GM19238 (cell line): ENCODE measurements at regions not wholly inside any gene's neighbourhood (a gene's known extent, or its start where the extent isn't known, plus 50 kb on each side); places are given as distances from the start of the nearest gene placed in this dataset.

Experiments used
- DNase-seq: peaks from one replicate; pipeline ENCODE4 v3.0.0; 2011; ENCODE audit warnings: low spot score; ENCODE audit not compliant: insufficient read length

DNA sequence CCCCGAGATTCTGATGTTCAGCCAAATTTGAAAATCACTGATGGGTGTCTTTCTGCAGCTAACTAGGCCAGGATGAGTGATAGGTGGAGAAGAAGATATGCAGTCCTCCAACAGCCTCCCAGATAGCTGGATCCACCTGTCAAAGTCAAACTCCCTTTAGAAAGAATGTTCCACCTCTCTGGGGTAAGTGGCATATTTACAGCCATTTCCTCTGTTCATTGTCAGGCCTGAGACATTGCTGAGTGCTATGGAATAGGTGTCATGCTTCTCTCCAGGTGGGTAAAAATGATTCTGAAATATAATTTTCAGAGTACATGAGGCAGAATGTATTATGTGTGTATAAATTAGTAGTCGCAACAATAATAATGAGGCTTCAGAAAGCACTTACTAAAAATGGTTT lies 316.8 kb downstream of the TTLL7 start:
- no peak for DNase-seq

DNA sequence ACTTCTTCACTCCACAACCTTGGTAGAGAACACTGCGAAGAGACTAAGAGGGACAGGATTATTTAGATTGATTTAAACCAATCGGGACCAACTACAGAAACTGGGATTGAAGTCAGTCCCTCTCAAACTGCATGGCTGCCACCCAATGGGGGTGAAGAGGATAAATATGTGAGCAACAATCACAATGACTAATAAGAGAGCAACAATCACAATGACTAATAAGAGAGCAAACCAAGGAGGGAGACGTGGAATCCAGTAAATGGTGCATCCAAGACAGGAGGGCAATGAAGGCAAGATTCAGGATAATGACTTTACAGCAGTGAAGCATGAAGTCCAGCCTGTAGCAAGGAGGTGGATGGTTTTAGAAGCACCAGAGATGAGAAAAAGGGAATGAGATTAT lies 322.8 kb downstream of the TTLL7 start:
- no peak for DNase-seq

DNA sequence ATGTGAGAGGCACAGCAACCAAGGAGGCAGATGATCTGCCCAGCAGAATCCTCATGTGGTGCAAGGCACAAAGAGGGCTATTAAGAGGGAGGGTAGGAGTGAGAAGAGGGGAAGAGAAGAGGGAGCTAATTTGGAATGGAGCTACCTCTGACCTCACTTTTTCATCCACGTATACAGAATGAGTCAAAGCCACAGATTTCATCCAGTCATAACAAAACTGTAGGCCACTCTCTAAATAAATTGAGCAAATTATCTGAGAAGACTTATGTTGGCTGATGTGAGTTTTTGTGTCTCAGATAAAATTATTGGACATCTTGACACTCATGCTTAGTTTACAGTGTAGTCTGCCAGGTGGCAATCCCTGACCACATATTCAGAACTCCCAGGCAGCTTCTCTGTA lies 325.6 kb downstream of the TTLL7 start:
- DNase-seq, result no peak

DNA sequence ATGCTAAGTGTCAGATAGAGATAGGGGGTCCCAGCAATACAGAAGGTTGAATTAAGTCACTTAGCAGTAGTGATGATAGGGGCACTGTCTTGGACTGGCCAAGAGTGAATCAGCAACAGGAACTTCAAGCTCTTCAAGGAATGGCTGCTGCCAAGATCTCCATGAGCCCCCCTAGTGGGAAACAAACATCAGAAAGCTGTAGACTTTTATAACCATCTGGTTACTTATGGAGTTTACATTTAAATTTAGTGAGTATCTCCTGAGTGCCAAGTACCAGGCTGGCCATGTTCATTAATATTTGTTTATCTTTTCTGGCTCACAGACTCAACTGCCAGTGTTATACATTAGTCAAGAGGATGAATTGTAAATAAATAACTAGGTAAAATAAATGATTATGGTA lies 327.3 kb downstream of the TTLL7 start:
- DNase-seq, result no peak

DNA sequence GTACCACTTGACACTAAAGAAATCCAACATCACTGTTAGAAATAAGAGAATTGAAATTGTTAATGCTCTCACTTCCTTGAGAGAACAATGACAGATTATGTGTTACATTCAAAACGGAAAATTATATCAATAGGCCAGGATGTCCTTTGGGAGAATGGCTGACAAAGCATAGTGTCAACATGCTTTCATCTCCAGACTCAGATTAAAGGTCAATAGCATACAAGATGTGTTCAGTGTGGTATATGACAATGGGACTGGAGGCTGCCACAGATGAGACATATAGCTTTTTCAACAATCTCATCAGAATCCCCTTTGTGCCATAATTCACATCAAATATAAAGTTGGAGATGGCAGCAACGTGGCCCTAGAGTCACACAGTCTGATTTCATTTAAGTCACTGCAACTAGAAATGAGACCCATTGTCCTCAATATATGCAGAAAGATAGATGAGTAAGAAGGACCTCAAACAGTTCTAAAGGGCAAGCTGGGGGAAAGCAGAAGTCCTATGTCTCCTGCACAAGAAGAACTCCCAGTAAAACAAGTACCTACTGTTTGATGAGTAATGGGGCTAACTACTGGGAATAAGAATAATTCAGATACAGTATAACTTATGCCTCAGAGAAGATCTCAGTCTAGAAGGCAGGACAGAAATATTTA lies 327.9 kb downstream of the TTLL7 start:
- DNase-seq, result no peak

DNA sequence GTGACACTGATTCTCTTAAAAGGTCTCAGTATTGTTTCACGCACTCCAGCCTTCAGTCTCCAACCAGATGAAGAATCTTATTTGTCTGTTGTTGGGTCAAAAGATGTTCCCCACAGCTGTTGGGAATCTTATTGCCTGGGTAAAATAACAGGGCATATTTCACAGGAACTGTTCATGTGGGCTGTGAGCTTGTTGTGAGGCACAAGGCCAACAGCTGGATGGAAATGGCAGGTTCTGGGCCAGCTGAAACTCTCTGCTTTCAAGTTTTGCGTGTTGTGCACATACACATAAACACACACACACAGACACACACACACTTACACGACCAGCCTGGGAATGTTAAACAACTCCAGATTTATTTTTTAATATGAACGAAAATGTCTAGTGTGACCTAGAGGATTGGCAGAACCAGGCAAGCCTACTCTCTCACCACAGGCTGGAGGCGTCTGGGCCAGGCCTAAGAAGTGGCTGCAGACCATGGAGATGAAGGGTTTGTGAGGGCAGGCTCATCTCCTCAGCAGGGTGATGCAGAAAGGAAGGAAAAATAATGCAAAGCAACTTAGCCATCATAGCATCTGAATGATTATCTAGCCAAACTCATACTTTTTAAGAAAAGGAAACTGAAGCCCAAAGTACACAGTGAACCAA lies 357.0 kb downstream of the TTLL7 start:
- DNase-seq, result no peak

DNA sequence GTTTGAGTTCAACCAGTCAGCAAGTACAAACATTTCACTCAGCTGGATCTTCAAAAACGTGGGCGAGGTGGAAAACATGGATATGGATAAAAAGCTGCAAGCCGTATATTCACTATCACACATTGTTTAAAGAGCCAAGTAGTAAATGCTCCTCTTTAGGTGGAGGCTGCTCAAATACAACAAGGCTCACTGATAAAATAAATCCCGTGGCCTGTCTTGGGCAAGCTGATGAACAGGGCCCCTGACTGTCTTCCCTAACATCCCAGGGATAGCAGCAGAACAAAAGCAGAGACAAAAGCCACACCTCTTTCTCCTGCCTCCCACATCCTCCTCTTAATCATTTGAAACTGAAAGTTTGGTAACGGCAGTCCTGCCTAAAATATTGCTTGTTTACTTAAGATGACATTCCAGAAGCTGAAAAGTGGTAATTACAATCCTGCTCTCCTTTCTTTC lies 357.7 kb downstream of the TTLL7 start:
- DNase-seq, result no peak

DNA sequence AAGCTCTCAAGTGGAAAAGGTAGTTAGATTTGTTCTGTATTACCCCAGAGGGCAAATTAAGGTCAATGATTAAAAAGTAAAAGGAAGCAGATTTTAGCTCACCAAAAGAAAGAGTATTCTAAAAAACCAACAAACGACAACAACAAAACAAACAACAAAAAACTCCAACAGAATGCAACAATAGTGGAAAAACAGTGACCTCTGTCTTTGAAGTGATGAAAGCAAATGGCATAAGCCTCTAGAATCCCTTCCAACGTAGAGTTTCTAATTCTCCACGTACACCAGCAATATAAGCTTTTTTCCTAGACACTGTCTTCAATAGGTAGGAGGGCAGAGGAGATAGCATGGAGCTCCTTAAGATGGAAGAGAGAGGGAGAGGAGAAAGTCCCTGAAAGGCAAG lies 359.1 kb downstream of the TTLL7 start:
- no peak for DNase-seq

DNA sequence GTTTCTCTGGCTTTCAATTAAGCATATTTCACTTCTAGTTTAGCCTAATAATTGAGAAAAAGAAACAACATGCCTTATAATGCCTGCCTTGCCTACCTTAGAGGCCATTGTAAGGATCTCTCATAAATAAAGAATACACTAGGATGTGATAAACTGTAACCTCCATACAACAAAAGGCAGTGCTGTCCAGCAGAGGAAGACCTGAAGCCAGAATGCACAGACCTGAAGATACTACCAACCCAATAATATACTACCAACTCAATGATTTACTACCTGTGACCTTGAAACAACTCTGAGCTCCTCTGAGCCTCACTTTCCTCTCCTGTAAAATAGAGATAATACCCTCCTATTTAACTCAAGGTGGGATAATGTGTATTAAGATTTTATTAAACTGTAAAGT lies 361.3 kb downstream of the TTLL7 start:
- no peak for DNase-seq

DNA sequence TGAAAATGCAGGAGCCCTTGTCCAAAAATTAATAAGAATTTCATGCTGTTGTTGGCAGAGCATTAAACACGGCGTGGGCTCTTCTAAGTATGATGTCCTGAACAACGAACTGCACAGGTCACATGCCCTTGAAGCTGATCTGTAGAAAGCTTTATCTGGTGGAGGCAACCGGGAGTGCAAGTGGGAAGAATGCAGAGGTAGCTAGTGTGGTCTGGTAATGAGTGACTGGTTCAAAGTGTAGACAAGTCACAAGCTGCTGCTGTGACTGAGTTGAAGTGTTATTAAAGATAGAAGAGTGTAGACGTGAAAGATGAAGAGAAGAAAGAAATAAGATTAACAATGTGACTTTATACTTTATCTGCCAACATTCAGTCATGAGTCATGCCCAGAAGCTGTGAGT lies 361.9 kb downstream of the TTLL7 start:
- no peak for DNase-seq

DNA sequence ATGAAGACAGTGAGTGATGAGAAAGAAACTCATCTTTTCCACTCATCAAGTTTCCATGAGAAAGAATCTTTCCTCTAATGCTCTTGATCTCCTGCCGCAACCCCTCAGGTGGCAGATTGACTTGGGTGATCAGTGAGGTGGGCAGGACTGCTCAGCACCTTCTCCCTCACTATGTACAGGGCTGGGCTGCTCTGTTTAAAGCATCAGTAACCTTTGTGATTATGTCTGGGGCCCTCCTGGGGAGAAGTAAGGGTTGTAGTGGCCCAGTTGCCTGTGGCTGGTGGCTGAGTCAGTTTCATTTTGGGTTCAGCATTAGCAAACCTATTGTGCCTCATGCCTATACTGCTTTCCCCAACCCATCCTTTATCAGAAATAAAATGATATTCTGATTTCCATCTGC lies 366.0 kb downstream of the TTLL7 start:
- no peak for DNase-seq

DNA sequence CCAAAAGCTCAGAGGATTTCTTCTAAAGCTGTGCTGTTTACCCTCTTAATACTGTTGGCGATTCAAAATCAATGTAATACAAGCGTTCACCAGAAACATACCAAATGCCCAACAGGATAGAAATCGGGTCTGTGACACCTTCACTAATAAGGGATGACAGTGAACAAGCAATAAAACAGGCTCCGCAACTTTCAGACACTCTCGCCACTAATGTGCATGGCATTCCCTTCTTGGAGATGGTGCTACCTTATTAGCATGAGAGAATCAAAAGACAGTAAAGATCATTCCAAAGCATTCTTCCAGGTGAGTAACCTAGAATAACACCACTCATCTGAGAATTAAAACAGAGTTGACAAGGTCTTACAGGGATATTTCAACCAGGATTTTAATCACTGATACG lies 367.1 kb downstream of the TTLL7 start:
- no peak for DNase-seq

DNA sequence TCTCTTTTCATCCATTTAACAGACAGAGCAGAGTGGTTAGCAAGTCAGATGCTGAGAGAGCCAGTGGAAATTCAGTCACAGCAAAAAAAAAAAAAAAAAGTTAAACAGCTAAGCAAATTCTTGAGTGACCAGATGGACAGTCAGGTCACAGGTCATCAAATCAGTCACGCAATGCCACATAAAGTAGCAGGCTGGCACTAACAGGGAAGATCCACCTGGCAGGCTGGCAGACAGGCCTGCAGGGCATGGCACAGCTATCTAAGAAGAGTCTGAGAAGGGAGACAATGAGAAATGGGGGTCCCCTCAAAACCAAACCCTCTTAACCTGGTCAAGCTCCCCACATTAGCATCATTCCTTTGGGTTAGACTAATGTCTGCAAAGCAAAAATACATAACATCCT lies 371.9 kb downstream of the TTLL7 start:
- no peak for DNase-seq

DNA sequence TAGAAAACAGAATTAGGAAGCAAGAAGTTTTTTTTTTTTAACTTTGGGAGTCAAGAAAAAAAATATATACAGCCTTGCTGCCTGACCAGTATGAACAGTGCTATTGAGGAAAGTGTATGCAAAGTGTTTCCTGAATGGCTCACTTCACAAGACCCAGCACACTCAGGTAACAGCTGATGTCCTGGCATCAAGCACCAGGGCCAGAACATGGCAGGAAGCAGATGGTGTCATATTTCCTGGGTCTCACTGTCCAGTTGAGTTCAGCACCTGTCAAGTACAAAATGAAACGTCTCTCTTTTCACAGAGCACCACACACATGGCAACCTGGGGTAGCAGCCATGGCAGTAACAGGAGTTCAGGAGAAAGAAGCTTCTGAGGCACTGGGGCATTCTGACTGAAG lies 372.3 kb downstream of the TTLL7 start:
- DNase-seq, result no peak

DNA sequence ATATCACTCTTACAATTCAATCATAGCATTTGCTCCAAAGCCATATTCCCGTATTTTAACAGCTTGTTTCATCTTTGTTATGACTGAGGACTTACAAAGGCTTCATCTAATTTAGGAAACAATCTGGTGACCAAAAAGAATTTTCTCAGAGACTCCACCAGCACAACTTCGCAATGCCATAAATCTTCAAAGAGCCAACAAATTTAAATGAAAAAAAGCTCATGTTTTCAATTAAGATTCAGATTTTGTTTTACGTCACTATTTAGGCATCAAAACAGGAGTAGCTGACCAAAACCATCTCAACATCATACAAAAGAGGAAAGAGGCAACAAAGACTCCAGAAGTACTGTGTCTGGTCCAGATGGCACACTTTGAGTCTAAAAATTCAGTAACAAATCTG lies 373.3 kb downstream of the TTLL7 start:
- DNase-seq, result no peak

DNA sequence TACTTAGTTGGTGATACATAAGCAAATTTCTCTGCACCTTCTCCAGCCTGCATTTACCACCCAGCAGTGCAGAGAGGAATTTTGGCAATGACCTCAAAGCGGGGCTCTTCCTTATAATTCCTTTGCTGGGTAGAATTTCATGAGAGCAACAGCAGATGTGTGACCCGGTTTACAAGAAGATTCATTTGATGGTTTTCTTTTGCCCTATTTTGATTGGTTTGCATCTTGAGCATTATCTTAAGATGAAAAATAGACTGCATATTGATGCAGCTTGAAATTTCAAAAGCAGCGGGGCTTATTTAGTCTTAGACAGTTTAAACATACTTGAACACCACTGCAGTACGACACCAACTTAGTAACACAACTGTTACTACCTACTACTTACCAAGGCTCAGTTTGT lies 378.9 kb downstream of the TTLL7 start:
- no peak for DNase-seq

DNA sequence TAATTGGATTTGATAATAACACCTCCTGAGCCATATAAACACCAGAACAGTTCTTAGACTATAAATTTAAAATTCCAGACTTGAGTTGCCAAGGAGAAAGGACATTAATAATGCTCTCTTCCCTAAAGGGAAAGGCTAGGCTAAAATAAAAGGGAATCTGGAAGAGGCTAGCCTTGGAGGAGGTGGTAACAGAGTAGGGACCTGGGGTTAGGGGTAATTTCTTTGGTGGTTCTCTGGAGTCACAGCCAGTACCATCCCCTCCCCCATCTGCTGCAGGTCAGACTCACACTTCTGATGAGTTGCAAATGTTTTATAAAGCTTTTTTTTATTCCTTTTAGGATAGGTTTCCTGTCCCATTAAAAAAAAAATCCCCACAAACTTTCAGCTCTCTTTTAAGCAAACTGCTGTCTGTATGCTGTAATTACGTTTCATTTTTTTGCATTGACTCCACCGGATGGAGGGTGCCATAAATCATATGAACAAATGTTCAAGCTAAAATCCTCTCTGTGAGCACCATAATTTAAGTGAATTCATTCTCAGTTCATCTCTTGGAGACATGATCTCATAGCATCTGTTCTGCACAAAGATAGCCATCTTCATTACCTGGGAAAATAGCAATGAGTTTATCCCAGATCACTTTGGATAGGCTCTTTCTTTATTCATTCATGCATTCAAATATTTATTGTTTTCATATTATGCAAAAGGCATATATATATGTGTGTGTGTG lies 379.6 kb downstream of the TTLL7 start:
- DNase-seq, result no peak

DNA sequence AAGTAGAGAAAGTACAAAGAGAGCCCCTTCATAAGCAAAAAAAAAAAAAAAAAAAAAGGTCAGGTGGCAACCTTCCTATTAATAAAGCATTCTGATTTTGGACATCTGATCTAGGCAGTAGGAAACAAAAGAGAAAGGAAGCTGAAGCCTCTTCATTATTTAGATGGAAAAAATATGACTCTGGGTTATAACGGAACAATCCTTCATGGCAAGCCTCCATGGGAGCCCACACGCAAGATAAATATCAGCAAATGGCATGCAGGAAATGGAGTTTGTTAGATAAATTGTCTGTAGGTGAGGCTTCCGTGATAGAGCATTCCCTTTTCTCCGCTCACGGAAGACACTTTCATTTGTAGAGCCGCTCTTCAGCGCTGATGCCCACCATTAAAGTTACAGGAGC lies 381.0 kb downstream of the TTLL7 start:
- DNase-seq, result no peak

DNA sequence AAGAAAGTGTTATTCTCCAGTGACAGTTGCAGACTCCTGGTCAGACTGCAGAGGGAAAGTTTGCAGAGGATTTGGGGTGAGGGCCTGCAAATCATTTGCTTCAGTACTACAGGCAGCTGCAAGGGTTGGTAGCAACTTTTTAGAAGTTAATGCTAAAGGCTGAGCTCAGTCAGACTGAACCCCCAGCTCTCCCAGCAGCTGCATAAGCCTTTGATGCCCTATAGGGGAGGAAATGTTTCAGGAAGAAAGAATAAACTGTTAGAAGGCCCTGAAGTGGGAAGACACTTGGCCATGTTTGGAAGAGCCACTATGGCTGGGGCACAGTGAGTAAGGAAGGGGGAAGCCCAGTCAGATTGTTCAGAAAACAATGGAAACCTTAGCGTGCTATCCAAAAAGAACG lies 383.6 kb downstream of the TTLL7 start:
- DNase-seq, result no peak

DNA sequence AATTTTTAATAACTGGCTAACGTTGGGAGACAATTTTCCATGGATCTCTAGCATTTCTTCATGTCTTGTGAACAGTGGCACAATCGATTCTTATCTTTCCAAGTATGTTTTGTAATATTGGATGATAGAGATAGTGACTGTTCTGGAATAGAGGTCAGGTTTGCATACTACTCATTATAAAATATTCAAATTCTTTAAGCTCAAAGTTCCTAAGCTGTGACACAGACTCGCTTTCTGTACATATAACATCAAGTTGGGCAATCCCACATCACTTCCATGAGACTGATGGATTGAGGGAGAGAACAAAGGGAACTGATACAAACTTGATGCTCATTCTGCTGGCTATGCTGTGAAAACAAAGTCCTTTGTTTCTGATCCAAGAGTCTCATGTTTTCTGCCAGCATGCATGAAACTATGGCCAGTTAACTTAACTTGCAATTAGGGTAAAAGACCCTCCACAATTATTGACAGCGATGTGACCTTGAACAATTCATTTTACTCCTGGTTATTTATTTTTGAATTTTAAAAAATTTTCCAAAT lies 392.4 kb downstream of the TTLL7 start:
- DNase-seq, result no peak

DNA sequence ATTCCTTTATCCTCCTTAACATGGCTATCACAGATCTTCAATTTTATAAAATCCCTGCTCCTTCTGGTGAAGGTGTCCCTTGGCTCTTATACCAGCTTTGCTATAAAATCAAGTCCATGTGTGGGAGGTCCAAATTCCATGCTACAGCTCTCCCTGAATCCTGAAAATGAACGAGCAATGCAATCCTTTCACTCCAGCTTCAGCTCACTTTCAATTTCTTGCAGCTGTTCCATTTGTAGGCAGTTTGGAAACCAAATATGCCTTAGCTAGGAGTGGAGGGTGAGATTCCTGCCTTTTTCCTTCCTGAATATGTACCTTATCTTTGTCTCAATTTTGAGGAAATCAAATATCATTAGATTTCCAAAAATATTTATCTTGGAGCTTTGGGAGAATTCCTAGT lies 402.6 kb downstream of the TTLL7 start:
- DNase-seq, result no peak

DNA sequence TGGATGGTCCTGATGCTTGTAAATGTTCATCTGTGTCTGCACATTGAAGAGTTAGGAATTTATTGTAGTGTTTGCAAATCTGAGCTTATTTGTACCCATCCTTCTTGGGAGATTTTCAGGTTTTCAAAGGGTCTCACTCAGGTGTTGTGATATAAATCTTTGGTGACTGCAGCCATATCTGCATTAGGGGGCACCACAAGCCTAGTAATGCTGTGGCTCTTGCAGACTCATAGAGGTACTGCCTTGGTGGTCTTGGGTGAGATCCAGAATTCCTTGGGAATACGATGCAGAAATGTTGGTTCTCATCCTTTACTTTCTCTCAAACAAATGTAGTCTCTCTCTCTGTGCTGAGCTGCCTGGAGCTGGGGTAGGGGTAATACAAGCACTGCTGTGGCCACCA lies 405.9 kb downstream of the TTLL7 start:
- no peak for DNase-seq

DNA sequence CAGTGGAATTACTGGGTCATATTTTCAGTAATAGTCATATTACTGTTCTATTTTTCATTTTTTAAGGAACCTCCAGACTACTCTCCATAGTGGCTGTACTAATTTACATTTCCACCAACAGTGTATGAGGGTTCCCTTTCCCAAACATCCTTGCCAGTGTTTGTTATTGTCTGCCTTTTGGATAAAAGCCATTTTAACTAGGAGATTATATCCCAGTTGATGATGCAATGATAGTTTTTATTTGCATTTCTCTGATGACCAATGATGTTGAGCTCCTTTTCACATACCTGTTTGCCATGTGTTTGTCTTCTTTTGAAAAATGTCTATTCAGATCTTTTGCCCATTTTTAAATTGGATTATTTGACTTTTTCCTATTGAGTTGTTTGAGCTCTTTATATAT lies 410.8 kb downstream of the TTLL7 start:
- no peak for DNase-seq
